ENCODE measurements at regions not wholly inside any gene's neighbourhood (a gene's known extent, or its start where the extent isn't known, plus 50 kb on each side); places are given as distances from the start of the nearest gene placed in this dataset.

DNA sequence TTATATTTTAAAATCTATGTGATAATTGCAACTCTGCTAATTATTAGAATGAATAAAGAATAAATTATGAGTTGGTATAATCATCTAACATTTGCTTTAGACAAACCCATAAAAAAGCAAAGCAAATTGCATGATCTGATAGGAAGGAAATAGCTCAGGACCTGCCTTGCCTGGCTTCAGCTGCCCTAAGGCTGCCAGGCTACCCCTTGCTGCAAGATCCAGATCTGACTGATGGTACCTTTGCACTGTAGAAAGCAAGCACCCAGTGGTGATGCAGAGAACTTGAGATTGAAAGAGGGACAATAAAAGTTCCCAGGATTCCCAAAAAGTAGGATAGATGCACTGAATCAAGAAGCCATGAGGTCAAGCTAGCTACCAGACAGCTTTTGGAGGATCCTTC lies 100.9 kb upstream of the FSTL4 start:
- POLR2A ChIA-PET: interaction anchor here (1.0 kb wide), 1 partner anchor 16 kb away, joined by 3 read pairs; no protein-coding TSS in a partner anchor
- CTCF ChIA-PET: no interaction called here
- Histone ChIP-seq H3K27ac (ENCODE audit: low read length) (no peak overlapping the region), H3K4me3 (ENCODE audit: low read depth in 2 of 2, low read length in 2 of 2) (no peak overlapping the region), H3K9me3 (ENCODE audit: control insufficient read depth, insufficient read depth, low read depth, low read length) (no peaks in the 10 kb centered on the region), H3K4me1 (ENCODE audit: control insufficient read depth, insufficient read depth, low read length) (no peaks in the 10 kb centered on the region), H3K27me3 (ENCODE audit: control insufficient read depth, insufficient read depth, low read length) (peaks cover 7% of the 10 kb centered on the region), H3K36me3 (ENCODE audit: control insufficient read depth, insufficient read depth, low read length) (no peaks in the 10 kb centered on the region)
- TF ChIP-seq TCF7L2 (IDR thresholded peaks at IDR 0.05; ENCODE audit: low read depth, low read length) (no peak), POLR2AphosphoS5 (IDR thresholded peaks at IDR 0.05; ENCODE audit: low read depth, low read length) (no peak), SIN3A (IDR thresholded peaks at IDR 0.05; ENCODE audit: borderline replicate concordance, insufficient read depth, low read depth, low read length) (no peak)
- TF ChIP-seq, protein P1, sequence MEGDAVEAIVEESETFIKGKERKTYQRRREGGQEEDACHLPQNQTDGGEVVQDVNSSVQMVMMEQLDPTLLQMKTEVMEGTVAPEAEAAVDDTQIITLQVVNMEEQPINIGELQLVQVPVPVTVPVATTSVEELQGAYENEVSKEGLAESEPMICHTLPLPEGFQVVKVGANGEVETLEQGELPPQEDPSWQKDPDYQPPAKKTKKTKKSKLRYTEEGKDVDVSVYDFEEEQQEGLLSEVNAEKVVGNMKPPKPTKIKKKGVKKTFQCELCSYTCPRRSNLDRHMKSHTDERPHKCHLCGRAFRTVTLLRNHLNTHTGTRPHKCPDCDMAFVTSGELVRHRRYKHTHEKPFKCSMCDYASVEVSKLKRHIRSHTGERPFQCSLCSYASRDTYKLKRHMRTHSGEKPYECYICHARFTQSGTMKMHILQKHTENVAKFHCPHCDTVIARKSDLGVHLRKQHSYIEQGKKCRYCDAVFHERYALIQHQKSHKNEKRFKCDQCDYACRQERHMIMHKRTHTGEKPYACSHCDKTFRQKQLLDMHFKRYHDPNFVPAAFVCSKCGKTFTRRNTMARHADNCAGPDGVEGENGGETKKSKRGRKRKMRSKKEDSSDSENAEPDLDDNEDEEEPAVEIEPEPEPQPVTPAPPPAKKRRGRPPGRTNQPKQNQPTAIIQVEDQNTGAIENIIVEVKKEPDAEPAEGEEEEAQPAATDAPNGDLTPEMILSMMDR (IDR thresholded peaks at IDR 0.05): no peak
- TF ChIP-seq, protein P2, sequence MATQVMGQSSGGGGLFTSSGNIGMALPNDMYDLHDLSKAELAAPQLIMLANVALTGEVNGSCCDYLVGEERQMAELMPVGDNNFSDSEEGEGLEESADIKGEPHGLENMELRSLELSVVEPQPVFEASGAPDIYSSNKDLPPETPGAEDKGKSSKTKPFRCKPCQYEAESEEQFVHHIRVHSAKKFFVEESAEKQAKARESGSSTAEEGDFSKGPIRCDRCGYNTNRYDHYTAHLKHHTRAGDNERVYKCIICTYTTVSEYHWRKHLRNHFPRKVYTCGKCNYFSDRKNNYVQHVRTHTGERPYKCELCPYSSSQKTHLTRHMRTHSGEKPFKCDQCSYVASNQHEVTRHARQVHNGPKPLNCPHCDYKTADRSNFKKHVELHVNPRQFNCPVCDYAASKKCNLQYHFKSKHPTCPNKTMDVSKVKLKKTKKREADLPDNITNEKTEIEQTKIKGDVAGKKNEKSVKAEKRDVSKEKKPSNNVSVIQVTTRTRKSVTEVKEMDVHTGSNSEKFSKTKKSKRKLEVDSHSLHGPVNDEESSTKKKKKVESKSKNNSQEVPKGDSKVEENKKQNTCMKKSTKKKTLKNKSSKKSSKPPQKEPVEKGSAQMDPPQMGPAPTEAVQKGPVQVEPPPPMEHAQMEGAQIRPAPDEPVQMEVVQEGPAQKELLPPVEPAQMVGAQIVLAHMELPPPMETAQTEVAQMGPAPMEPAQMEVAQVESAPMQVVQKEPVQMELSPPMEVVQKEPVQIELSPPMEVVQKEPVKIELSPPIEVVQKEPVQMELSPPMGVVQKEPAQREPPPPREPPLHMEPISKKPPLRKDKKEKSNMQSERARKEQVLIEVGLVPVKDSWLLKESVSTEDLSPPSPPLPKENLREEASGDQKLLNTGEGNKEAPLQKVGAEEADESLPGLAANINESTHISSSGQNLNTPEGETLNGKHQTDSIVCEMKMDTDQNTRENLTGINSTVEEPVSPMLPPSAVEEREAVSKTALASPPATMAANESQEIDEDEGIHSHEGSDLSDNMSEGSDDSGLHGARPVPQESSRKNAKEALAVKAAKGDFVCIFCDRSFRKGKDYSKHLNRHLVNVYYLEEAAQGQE (IDR thresholded peaks at IDR 0.05; ENCODE audit: insufficient read depth in 1 of 2, low read depth in 2 of 2, low read length in 1 of 2): no peak
- in situ Hi-C loops (cut with HindIII; ENCODE audit: low pct_unique_long_range_greater_than_20kb, low sequenced_read_pairs): no loop called here
- DNase-seq (ENCODE audit: low read depth, low spot score): no peak
- intact Hi-C loops (cut with micrococcal nuclease; ENCODE audit: unreplicated experiment): no loop called here
- ATAC-seq: no peak
- no TSS peak for BruUV-seq (replicated peaks)

DNA sequence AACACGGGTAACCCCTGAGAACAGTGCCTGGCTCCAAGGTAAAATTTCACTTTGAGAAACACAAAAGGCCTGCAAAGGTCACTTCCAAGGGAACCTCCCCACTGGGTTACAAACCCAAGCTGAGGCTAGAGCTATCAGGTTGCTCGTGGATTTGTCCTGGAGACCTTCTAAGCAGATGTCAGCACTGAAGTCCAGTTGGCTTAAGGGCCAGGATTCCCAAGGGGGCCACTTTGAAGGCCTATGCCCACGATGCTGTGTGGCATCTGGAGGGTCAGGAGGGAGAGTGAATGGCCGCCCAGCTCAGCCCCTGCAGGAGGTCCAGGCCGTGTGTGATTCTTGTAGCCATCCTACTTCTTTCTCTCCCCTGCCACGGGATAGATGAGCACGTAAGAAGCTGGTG lies 100.2 kb upstream of the FSTL4 start:
- no peaks in the 10 kb centered on the region for H3K4me1 ChIP-seq (ENCODE audit: control insufficient read depth, insufficient read depth, low read length)
- no peak overlapping the region for H3K4me3 ChIP-seq (ENCODE audit: low read depth in 2 of 2, low read length in 2 of 2)
- POLR2A ChIA-PET: interaction anchor here (1.0 kb wide), 1 partner anchor 15 kb away, joined by 3 read pairs; no protein-coding TSS in a partner anchor
- CTCF ChIA-PET: no interaction called here
- intact Hi-C loops (cut with micrococcal nuclease; ENCODE audit: unreplicated experiment) (no loop called here), in situ Hi-C loops (cut with HindIII; ENCODE audit: low pct_unique_long_range_greater_than_20kb, low sequenced_read_pairs) (no loop called here)
- ATAC-seq (no peak), DNase-seq (ENCODE audit: low read depth, low spot score) (no peak)
- TF ChIP-seq, protein P2 (IDR thresholded peaks at IDR 0.05; ENCODE audit: insufficient read depth in 1 of 2, low read depth in 2 of 2, low read length in 1 of 2): no peak
- no peak for TF ChIP-seq SIN3A (IDR thresholded peaks at IDR 0.05; ENCODE audit: borderline replicate concordance, insufficient read depth, low read depth, low read length)
- TF ChIP-seq POLR2AphosphoS5 (IDR thresholded peaks at IDR 0.05; ENCODE audit: low read depth, low read length): no peak
- TF ChIP-seq, protein P1 (IDR thresholded peaks at IDR 0.05): no peak
- TF ChIP-seq TCF7L2 (IDR thresholded peaks at IDR 0.05; ENCODE audit: low read depth, low read length): no peak
- no peak overlapping the region for H3K27ac ChIP-seq (ENCODE audit: low read length)
- H3K36me3 ChIP-seq (ENCODE audit: control insufficient read depth, insufficient read depth, low read length): no peaks in the 10 kb centered on the region
- BruUV-seq (replicated peaks): no TSS peak
- H3K27me3 ChIP-seq (ENCODE audit: control insufficient read depth, insufficient read depth, low read length): peaks cover 7% of the 10 kb centered on the region
- H3K9me3 ChIP-seq (ENCODE audit: control insufficient read depth, insufficient read depth, low read depth, low read length): no peaks in the 10 kb centered on the region

Data from Panc1 (cell line).